Activated T-cell treated with anti-CD3 and anti-CD28 coated beads for 24 hours (primary cell): ENCODE measurements at regions not wholly inside any gene's neighbourhood (a gene's known extent, or its start where the extent isn't known, plus 50 kb on each side); places are given as distances from the start of the nearest gene placed in this dataset.

Experiments
- DNase-seq: peaks from one replicate; pipeline ENCODE4 v3.0.0-alpha.2; 2020; ENCODE audit warnings: low read depth

DNA sequence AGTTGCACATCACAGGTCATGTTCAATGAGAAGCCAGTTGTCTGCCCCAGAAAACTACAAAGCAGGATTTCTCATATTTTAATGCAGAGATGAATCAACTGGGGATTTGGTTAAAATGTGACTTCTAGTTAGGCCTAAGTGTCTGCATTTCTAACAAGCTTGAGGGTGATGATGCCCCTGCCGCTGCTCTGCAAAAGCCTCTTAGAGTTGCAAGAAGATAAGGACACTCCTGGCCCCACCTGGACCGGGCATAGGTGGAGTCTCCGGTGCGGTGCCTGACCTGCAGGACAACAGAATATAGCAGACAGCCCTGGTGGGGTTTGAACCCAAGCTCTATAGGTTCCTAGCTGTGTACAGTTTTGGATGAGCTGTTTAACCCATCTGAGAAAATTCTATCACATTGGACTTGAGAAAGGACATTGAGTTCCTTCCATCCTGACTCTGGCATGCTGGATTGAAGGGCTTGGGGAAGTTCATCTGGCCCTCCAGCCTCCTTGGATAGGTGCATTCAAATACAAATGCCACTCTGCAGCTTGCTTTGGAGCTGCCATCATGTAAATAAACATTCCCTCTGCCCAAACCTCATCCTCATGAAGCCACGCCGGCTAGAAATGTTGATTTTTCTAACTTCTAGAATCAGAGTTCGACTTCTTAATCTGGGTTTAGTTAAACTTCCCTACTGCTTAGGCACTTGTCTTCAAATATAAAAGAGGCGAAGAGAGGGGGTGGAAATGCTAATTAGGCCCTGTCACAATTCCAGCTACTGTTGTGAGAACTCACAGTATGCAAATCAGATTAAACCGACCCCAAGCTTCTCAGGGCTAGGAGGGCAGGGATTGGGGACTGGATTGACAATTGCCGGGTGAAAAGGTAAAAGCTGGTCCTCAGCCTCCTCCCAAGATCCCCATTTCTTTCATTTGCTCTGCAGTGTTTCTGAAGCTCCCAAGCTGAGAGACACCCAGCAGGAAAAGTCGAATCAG is 1225.6 kb downstream of the VRK1 start:
- no peak for DNase-seq

DNA sequence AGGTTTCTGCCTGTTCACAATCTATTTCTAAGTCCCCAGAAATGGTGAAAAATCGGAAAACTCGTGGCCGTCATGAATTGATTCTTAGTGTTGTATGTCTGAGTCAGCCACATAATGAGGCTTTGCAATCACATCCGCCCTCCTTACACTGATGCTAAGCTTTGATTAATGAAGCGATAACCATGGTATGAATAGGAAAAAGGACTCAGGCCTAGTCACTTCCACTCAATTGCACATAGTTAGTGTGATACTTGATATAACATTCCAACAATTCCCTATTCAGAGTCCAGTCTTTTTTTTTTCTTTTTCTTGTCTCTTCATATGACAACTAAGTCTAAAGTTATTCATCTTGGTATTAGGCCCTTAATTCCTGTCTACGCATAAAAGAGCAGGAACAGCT is 1231.0 kb downstream of the VRK1 start:
- no peak for DNase-seq

DNA sequence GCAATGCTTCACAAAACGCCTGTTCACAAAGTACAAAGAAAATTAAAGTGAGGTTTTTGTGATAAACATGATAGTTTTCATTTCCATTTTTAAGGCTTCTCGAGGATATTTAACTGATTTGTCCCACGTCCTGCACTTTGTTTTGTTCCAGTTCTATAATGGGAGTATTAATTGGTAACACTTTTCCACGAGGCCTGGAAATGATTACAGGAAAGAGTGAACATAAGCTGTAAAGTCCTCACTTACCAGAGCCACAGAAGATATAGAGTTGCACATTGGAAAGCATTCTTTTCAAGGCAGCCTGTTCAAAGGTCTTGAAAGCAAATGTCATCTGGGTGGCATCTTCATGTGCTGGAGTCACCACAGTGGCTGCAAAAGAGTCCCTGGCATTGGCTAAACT is 1236.6 kb downstream of the BCL11B start:
- no peak for DNase-seq

DNA sequence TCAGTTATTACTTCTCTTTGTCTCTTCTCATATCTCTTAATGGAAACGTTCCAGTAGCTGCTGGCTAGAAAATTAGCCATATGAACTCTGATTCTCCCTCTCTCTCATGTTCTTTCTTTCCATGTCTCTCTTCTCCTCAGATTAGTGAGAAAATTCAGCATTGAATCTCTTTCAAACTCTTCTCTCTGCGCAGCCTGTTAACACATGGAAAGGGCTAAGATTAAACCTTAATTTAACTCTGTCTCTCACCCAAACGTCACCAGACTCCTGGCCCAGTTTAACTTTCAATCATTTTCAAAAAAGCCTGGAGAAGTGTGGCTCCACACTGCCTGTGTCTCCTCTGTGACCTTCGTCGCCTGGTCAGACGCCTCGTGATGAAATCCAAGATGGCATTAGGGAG is 1234.2 kb downstream of the BCL11B start:
- no peak for DNase-seq

DNA sequence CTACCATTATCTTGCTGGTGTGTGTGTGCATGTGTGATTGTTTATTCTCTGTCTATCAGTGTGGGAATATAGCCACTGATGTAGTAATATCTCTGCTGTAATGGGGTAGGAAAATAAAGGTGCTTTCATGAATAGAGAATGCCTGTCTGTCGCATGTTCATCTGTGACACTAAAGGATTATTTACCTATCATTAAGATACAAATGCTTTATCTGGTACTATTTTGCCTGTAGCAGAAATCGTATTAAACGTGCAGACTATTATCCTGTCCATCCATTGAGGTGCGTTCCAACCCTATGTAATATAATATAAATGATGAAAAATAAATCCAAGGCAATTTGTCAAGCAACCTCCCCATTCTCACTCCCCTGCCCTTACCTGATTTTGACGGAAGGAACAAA is 1215.1 kb downstream of the BCL11B start:
- DNase-seq = no peak

DNA sequence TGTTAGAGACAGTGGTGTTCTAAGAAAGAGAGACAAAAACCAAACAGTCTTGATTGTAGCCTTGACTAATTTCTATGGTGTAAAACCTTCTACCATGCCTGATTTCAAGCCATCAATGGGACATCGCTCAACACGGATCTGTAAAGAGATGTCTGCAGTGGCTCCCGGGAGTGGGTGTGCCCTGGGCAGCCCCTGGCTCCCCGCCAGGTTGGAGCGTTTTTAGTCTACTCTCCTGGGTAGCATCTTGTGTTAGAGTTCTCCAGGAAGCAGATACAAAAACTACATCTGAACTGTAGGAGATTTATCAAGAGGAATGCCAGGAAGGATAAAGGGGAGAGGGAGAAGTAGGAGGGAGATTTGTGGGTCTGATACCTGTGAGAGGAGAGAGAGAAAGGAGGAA is 1212.9 kb downstream of the BCL11B start:
- no peak for DNase-seq

DNA sequence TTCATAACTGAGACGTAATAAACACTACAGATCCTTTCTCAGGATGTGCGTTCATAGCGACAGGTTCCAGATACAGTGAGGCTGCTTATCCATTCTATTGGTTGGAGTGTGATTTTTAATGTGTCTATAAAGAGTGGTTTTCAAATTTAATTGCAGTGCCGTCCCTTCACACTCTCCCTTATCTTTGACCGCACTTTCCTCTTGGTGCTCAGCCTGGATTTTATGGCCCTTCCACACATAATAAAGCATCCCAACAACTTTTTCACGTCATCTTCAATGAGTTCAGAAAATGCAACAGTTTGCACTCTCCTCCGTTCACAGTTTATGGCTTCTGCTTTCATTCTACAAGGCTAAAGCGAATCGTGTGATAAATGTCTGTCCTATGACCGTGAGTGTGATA is 1209.9 kb downstream of the BCL11B start:
- DNase-seq = no peak

DNA sequence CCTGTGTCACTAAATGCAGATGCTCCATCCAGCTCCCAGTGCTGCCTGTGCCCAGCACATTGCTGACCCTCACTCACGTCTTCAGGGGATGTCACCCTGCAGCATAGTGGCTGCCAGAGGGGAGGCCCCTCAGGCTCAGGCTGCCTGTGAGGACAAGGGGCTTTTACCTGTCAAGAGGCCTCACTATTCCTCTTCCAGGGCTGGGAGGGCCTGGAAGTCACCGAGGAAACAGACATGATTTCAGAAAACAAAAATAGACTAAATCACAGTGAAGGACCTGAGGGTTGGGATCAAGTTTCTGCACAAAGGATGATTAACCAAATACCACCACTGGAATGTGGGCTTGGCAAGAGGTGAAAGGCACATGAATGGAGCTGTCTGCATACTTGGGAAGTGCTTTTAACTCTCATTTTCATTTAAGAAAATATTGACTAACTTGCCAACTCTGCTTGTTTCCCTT is 1202.3 kb downstream of the BCL11B start:
- no peak for DNase-seq

DNA sequence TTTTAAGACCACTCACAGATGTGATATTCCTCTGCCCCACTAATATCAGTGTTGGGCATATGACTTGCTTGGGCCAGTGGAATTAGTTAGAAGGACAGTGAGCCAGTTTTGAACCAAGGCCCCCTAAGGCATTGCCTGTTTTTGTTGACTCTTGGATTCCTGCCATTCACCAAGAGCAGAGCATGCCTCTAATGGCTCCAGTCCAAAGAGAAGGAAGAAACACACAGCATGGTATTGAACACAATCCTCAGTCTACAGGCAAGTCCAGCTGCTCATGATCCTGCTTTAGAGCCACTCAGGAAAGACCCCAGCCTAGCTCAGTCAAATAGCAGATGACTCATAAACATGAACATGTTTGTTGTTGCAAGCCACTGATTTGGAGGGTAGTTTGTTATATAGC is 1201.5 kb downstream of the BCL11B start:
- DNase-seq = no peak

DNA sequence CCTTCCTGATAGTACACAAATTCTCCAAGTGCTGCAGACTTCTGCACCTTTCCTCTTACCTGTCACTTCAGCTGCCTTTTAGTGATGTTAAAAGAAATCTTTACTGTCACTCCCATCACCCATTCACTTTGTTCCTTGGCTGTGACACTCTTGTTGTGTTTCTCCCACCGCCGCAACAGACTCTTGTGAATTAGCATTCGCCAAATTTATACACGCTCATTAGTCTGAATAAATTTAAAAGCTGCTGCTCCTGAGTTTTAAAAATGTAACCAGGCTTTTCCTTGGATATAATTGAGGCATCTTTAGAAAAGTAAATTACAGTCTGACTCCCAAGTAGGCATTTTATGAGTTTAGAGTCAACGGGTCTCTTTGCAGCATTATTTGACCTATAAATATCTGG is 1197.9 kb downstream of the BCL11B start:
- DNase-seq = no peak

DNA sequence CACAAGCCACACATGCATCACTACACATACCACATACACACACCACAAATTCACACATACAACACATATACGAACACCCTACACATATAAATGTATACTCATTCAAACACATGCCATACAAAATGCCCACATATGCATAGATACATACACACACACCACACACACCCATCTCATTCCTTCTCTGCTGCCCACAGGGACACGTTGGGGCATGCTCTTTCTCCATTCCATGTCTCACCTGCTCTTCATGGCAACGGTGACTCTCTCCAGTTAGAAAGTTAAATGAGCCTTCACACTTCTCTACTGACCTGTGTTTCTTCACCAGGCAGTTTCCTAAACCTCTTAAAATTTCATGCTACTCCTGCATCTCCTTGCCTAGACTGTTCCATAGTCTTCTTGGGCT is 1194.8 kb downstream of the BCL11B start:
- no peak for DNase-seq

DNA sequence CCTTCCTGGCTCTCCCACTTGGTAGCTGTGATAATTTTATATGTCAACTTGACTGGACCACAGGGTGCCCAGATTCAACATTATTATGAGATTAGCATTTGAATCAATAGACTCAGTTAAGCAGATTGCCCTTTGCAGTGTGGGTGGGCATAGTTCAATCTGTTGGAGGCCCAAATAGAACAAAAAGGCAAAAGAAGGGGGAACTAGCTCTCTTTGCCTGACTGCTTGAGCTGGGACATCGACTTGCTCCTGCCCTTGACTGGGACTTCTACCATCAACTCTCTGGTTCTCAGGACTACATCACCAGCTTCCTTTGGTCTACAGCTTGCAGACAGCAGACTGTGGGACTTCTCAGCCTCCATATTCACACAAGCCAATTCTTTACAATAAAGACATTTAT is 1189.2 kb downstream of the BCL11B start:
- DNase-seq = no peak

DNA sequence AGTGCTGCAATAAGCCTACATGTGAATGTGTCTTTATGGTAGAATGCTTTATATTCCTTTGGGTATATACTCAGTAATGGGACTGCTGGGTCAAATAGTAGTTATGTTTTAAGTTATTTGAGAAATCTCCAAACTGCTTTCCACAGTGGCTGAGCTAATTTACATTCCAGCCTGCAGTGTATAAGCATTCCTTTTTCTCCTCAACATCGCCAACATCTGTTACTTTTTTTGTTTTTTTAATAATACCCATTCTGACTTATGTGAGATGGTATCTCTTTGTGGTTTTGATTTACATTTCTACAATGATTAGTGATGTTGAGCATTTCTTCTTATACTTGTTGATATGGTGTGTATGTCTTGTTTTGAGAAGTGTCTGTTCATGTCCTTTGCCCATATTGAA is 1186.2 kb downstream of the BCL11B start:
- DNase-seq = no peak

DNA sequence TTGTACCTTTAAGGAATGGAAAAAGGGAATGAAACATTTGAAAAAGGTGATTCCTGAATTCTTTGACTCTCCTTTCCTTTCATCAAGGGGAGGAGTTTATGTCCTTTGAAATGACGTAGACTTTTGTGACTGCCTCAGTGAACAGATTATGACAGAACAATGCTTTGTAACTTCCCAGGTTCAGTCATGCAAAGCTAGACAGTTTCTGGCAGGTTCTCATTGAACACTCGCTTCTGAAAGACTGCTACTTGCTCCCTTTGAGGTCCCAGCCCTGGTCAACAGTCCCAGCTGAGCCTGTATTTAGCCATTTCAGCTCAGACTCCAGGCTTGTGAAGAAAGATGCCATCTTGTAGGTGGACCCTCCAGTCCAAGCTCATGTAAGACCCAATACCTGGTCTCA is 1178.9 kb downstream of the BCL11B start:
- no peak for DNase-seq

DNA sequence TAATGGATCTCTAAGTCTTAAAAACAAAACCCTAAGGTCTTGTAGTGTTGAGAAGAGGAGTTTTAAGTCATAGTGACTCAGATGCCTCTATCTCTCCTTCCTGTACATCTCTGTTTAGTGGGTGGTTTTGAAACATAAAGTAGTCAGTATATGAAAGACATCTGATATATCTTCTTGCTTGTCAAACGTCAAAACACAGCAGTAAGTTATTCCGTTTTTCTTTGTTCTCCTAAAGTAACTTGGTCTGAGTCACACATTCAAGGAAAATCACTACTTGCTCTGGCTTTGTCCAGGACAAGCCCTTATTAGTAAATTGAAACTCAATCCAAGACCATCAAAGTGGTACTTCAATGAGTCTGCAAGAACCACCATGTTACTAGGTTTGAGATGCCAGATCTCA is 1172.5 kb downstream of the BCL11B start:
- no peak for DNase-seq

DNA sequence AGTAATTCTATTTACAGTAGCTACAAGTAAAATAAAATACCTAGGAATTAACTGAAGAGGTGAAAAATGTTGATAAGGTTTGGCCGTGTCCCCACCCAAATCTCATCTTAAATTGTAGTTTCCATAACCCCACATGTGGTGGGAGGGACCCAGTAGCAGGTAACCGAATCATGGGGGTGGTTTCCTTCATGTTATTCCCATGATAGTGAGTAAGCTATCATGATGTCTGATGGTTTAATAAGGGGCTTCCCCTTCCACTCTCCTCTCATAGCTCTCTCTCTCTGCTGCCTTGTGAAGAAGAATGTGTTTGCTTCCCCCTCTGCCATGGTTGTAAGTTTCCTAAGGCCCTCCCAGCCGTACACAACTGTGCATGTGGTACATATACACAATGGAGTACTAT is 1170.7 kb downstream of the BCL11B start:
- no peak for DNase-seq

DNA sequence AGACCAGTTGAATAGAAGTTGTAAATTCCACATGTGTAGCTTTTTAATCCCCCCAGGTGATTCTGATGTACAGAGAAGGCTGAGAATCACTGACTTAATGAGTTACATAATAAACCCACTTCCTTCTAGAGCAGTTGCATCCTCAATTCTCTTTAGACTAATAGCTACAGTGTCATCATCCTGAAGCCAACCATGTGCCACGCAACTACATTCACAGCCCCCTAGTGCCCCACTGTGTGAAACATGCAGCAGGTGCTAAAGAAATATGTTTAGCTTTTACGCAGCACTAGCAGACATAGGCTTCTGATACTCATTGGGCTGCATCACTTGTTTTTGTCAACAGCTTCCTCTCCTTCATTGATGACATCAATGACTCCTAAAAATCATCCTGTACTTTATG is 1168.3 kb downstream of the BCL11B start:
- DNase-seq = no peak

DNA sequence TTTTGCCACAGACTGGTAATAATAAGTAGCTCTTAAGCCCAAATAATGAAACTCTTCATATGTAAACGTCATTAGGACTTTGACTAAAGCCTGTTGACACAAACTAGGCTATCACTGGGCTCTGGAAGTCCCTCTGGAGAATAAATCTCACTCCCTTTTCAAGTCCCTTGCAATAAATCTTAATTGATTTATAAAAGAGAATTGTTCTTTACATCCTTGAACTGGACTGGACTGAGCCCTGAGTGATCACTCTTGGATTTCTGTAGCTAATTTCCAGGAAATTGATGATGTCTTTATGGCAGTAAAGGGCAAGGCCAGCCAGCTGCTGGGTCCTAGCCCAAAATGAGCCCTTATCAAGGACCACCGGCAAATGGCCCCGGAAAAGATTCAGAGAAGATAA is 1162.7 kb downstream of the BCL11B start:
- no peak for DNase-seq

DNA sequence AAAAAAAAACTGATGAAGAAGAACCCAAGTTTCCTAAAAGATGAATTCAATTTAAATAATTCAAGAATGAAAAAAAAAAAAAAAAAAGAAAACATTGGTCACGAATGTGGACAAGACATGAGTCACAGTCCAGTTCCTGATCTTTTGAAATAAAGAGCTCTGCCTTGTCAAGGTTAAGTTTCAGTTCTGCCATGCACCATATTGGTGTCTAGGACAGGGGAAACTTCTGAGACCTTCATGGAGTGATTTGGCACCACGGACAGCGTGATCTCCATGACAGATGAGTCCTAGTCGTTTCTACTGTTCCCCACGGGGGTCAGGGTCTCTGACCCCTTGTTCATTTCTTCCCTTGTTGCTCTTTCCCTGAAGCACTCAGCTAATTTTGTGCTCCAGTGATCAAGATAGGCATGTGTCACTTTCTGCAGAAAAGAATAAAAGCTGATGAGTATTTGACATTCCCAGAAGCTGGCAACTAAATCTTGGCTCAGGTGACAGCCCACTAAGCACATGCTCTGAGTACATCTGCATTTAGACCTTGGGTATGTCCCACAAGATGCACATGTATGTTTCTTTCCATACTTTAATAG is 1159.7 kb downstream of the BCL11B start:
- DNase-seq = no peak

DNA sequence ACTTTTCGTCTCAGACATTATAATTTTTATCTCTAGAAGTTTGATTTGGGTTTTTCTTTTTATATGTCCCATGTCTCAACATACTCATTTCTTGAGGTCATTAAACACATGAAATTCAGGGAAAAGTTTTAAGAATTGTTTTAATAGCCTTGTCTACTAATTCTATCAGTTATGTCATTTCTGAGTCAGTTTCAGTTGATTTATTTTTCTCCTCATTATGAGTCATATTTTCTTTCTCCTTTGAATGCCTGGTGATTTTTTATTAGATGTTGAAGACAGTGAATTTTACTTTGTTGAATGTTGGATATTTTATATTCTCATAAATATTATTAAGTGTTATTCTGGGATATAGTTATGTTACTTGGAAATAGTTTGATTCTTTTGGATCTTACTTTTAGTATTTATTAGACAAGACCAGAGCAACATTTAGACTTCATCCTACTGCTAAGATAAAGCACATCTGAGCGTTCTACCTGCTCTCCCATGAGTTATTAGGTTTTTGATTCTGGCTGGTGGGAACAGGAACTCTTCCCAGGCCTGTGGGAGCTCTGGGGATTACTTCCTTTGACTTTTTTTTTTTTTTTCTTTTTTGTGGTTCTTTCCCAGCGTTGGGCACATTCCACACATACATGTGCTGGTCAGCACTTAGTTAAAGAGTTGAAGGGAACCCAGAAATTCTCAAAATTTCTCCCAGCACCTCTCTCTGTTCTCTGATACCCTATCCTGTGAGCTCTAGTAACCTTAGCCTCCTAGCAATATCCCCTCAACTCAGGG is 1157.7 kb downstream of the BCL11B start:
- DNase-seq = no peak

DNA sequence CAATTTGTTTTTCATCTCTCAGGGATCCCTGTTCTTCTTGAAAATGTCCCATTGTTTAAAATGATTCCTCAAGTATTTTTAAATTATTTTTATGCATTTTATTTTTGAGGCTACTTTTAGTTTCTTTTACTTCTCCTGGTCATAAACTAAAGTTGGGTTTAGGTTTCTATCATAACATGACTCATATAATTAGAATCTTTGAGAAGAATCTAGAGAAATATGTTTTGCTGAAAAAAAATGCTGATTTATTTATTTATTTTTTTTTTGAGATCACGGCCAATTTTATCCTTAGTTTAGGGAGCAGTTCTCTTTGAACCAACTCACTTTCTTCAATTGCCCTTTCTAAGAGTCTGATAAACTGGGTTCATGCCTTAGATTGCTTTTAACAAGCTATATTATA is 1157.1 kb downstream of the BCL11B start:
- no peak for DNase-seq

DNA sequence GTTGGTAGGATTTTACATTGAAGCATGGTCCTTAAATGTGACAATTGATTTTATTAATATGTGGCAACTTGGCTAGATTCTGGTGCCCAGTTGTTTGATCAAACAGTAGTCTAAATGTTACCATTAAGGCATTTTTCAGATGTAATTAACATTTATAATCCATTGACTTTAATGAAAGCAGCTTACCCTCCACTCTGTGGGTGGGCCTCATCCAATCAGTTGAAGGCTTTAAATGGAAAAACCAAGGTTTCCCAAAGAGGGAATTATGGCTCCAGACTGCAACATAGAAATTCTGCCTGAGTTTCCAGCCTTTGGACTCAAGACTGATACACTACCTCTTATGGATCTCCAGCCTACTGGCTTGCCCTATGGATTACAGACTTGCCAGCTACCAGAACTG is 1153.2 kb downstream of the BCL11B start:
- no peak for DNase-seq

DNA sequence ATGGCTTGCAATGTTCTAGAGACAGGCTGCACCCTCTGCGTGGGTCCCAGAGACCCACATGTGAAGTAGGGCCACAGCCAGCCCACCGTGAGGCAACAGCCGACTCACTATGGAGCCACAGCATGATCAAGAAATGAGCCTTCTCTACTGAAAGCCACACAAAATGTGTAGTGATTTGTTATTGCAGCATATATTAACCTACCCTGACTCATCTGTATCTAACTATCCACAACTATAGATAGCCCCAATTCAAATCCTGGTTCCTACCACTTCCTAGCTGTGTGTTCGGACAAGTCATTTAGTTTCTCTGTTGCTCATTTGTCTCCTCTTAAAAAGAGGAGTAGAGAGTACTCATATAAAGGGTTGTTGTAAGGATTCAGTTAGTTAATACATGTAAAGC is 1152.3 kb downstream of the BCL11B start:
- no peak for DNase-seq
